ENCODE measurements at regions not wholly inside any gene's neighbourhood (a gene's known extent, or its start where the extent isn't known, plus 50 kb on each side); places are given as distances from the start of the nearest gene placed in this dataset.

DNA sequence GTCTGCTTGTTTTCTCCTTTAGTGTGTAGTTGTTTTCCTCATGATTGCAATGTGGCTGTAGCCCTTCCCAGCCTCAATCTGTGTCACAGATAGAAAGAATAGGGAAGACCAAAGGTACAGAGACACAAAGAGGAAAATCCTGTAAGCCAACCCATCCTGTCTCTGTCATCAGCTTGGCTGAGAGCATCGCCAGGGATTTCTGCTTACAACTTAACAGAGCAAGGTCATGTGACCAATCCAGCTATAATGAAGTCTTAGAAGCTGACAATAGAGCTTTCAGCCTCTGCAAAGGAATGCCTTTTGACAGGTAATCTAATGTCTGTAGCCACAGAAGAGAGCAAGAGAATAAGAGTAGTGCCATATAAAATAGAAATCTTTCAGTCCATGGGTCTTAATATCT lies 1598.0 kb upstream of the AGA start:
- H2BK20ac ChIP-seq (ENCODE audit: low read depth, low read length) = no peak overlapping the region
- CTCF ChIA-PET = no interaction called here
- intact Hi-C loops (cut with micrococcal nuclease) (no loop called here), dilution Hi-C loops (cut with HindIII; ENCODE audit: low sequenced_read_pairs, unreplicated experiment) (no loop called here), in situ Hi-C loops (cut with MboI; ENCODE audit: low sequenced_read_pairs) (no loop called here)
- no peaks in the 10 kb centered on the region for H3K79me1 ChIP-seq (ENCODE audit: low read depth in 1 of 2, low read length in 2 of 2)
- H3K9me3 ChIP-seq (ENCODE audit: control insufficient read depth, insufficient read depth, low read length) = no peaks in the 10 kb centered on the region; the same call in 1 of the 2 replicates
- no peak overlapping the region for H3K23ac ChIP-seq (ENCODE audit: low read depth, low read length)
- no peak overlapping the region for H2BK120ac ChIP-seq (ENCODE audit: low read depth, low read length)
- no peak overlapping the region for H3K56ac ChIP-seq (ENCODE audit: extremely low read depth, insufficient read depth, low read length)
- TF ChIP-seq MXI1 (IDR thresholded peaks at IDR 0.05; ENCODE audit: borderline replicate concordance, low read depth, low read length) (no peak), RFX5 (IDR thresholded peaks at IDR 0.05; ENCODE audit: low read depth, low read length) (no peak), BHLHE40 (IDR thresholded peaks at IDR 0.05; ENCODE audit: low read depth, low read length) (no peak), RCOR1 (IDR thresholded peaks at IDR 0.05; ENCODE audit: insufficient replicate concordance, low read length) (no peak), FOS (IDR thresholded peaks at IDR 0.05; ENCODE audit: low read depth, low read length) (no peak), POLR2A (IDR thresholded peaks at IDR 0.05; ENCODE audit: low read depth, low read length) (no peak), SMC3 (IDR thresholded peaks at IDR 0.05; ENCODE audit: low read depth, low read length) (no peak), CHD1 (IDR thresholded peaks at IDR 0.05; ENCODE audit: low read depth, low read length) (no peak), MAFK (IDR thresholded peaks at IDR 0.05; ENCODE audit: low read depth, low read length) (no peak), RAD21 (IDR thresholded peaks at IDR 0.05; ENCODE audit: low read length) (no peak), NFE2L2 (IDR thresholded peaks at IDR 0.05; ENCODE audit: low read depth, low read length) (no peak), MAZ (IDR thresholded peaks at IDR 0.05; ENCODE audit: borderline replicate concordance, low read depth, low read length) (no peak)
- TF ChIP-seq, protein P1, sequence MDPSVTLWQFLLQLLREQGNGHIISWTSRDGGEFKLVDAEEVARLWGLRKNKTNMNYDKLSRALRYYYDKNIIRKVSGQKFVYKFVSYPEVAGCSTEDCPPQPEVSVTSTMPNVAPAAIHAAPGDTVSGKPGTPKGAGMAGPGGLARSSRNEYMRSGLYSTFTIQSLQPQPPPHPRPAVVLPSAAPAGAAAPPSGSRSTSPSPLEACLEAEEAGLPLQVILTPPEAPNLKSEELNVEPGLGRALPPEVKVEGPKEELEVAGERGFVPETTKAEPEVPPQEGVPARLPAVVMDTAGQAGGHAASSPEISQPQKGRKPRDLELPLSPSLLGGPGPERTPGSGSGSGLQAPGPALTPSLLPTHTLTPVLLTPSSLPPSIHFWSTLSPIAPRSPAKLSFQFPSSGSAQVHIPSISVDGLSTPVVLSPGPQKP (IDR thresholded peaks at IDR 0.05; ENCODE audit: borderline replicate concordance, low read depth, low read length) = no peak
- TF ChIP-seq, protein P2, sequence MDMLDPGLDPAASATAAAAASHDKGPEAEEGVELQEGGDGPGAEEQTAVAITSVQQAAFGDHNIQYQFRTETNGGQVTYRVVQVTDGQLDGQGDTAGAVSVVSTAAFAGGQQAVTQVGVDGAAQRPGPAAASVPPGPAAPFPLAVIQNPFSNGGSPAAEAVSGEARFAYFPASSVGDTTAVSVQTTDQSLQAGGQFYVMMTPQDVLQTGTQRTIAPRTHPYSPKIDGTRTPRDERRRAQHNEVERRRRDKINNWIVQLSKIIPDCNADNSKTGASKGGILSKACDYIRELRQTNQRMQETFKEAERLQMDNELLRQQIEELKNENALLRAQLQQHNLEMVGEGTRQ (IDR thresholded peaks at IDR 0.05; ENCODE audit: low read depth, low read length) = no peak
- no peak overlapping the region for H4K8ac ChIP-seq (ENCODE audit: low read depth in 2 of 2, low read length in 2 of 2)
- no peaks in the 10 kb centered on the region for H3K27me3 ChIP-seq (ENCODE audit: control insufficient read depth, insufficient read depth, low read length)
- no TSS peak for BruUV-seq (replicated peaks)
- no peak overlapping the region for H2AK9ac ChIP-seq (replicated peaks; ENCODE audit: low read depth, low read length, poor library complexity)
- DNase-seq = no peak
- no peak overlapping the region for H3K4me3 ChIP-seq (ENCODE audit: insufficient read depth, low read depth, low read length)
- H4K5ac ChIP-seq (ENCODE audit: low read depth, low read length) = no peak overlapping the region
- no peak overlapping the region for H2BK5ac ChIP-seq (ENCODE audit: low read depth, low read length, poor library complexity, severe bottlenecking)
- WGBS, 2 experiments (ENCODE audit: extremely low coverage in 2 of 2, insufficient read length in 1 of 2) = no CpG with 5 or more reads among the region's 1 CpG
- no peak overlapping the region for H3K18ac ChIP-seq (ENCODE audit: low read depth, low read length)
- no peak overlapping the region for H3K4ac ChIP-seq (ENCODE audit: low read depth, low read length)
- H3K27ac ChIP-seq (ENCODE audit: insufficient read depth, low read length) = no peak overlapping the region
- H3K14ac ChIP-seq (replicated peaks; ENCODE audit: low read depth, low read length) = no peak overlapping the region
- no peak overlapping the region for H3K4me2 ChIP-seq (ENCODE audit: low read depth, low read length)
- H3K36me3 ChIP-seq (ENCODE audit: control insufficient read depth, insufficient read depth, low read length) = no peaks in the 10 kb centered on the region
- H3K9ac ChIP-seq (ENCODE audit: low read depth, low read length) = no peak overlapping the region
- no peak overlapping the region for H2BK15ac ChIP-seq (ENCODE audit: low read depth, low read length)
- no peaks in the 10 kb centered on the region for H4K20me1 ChIP-seq (ENCODE audit: insufficient read depth, low read length)
- H2AK5ac ChIP-seq (ENCODE audit: low read depth, low read length) = no peak overlapping the region
- H4K91ac ChIP-seq (ENCODE audit: insufficient read depth, low read depth, low read length) = no peak overlapping the region
- H2AFZ ChIP-seq (replicated peaks; ENCODE audit: low read length, poor library complexity) = no peak overlapping the region
- POLR2A ChIA-PET (ENCODE audit: unreplicated experiment) = no interaction called here
- no peak for ATAC-seq (ENCODE audit: low read depth)
- no peaks in the 10 kb centered on the region for H3K9me1 ChIP-seq (ENCODE audit: insufficient read depth, low read length)
- no peaks in the 10 kb centered on the region for H3K4me1 ChIP-seq (ENCODE audit: control insufficient read depth, insufficient read depth, low read length)

All from IMR-90 (cell line).